GM18909 (cell line): ENCODE measurements at regions not wholly inside any gene's neighbourhood (a gene's known extent, or its start where the extent isn't known, plus 50 kb on each side); places are given as distances from the start of the nearest gene placed in this dataset.

Source experiments
- ATAC-seq: cut with Tn5 transposase; IDR thresholded peaks from one replicate; pipeline ENCODE4 v1.9.1; 2021; ENCODE audit warnings: mild to moderate bottlenecking; ENCODE audit not compliant: unreplicated experiment, poor library complexity

- no peak for ATAC-seq
These were observed 78.8 kb upstream of the CRHR1 start for GRCh38 chr17:45705123-45706009.

- ATAC-seq: no peak
These were observed 78.1 kb upstream of the CRHR1 start for GRCh38 chr17:45706033-45706432.

GRCh38 chr17:45708707-45709290, 75.3 kb upstream of the CRHR1 start:
- ATAC-seq: no peak

GRCh38 chr17:45709728-45710288, 74.3 kb upstream of the CRHR1 start:
- ATAC-seq: no peak

GRCh38 chr17:45715787-45716186, 68.3 kb upstream of the CRHR1 start:
- ATAC-seq: no peak

GRCh38 chr17:45718791-45719190, 65.3 kb upstream of the CRHR1 start:
- ATAC-seq: no peak

GRCh38 chr17:45719335-45720071, 64.6 kb upstream of the CRHR1 start:
- ATAC-seq: no peak

- no peak for ATAC-seq
These were observed 63.7 kb upstream of the CRHR1 start for GRCh38 chr17:45720386-45720785.

- ATAC-seq: no peak
These were observed 62.0 kb upstream of the CRHR1 start for GRCh38 chr17:45722161-45722560.

- ATAC-seq: no peak
These were observed 54.7 kb upstream of the CRHR1 start for GRCh38 chr17:45729294-45729907.

- no peak for ATAC-seq
These were observed 53.9 kb upstream of the CRHR1 start for GRCh38 chr17:45730192-45730591.

GRCh38 chr17:45731459-45731858, 52.7 kb upstream of the CRHR1 start:
- no peak for ATAC-seq

GRCh38 chr17:45732926-45733505, 51.1 kb upstream of the CRHR1 start:
- ATAC-seq: no peak

GRCh38 chr17:45733781-45734180, 50.3 kb upstream of the CRHR1 start:
- ATAC-seq: no peak
